Calu3 (cell line): ENCODE measurements at regions not wholly inside any gene's neighbourhood (a gene's known extent, or its start where the extent isn't known, plus 50 kb on each side); places are given as distances from the start of the nearest gene placed in this dataset.

Experiments
- BruUV-seq: library from RNA; stranded (reverse); fragments of 400-500 nt; replicated peaks from 2 replicates; lab custom pipeline; 2021; lab: Mats Ljungman, UMichigan
- CTCF ChIA-PET: fragments of 300-600 bp; sonication (Branson Sonifier 250); formaldehyde crosslinking; loops from one replicate; lab custom pipeline; 2022; ENCODE audit warnings: antibody characterized with exemption; lab: Charles Lee
- DNase-seq: peaks from one replicate; pipeline ENCODE4 v3.0.0; 2022
- H3K27ac Mint-ChIP-seq: one replicate; pipeline ENCODE4 v1.8.0; 2022; ENCODE audit warnings: mixed read lengths; ENCODE audit not compliant: unreplicated experiment
- H3K27me3 Mint-ChIP-seq: one replicate; pipeline ENCODE4 v1.8.0; 2022; ENCODE audit warnings: mixed read lengths; ENCODE audit not compliant: unreplicated experiment
- H3K36me3 Mint-ChIP-seq: one replicate; pipeline ENCODE4 v1.8.0; 2022; ENCODE audit warnings: mild to moderate bottlenecking, moderate library complexity, mixed read lengths; ENCODE audit not compliant: insufficient read depth, unreplicated experiment
- H3K4me1 Mint-ChIP-seq: one replicate; pipeline ENCODE4 v1.8.0; 2022; ENCODE audit warnings: mild to moderate bottlenecking, low read depth, mixed read lengths; ENCODE audit not compliant: unreplicated experiment
- H3K4me3 Mint-ChIP-seq: one replicate; pipeline ENCODE4 v1.8.0; 2022; ENCODE audit warnings: mild to moderate bottlenecking, low read depth, moderate library complexity, mixed read lengths; ENCODE audit not compliant: unreplicated experiment
- H3K9me3 Mint-ChIP-seq: one replicate; pipeline ENCODE4 v1.8.0; 2022; ENCODE audit warnings: low read depth, mixed read lengths; ENCODE audit not compliant: unreplicated experiment
- intact Hi-C: fragments of 100-400 bp; cut with micrococcal nuclease; formaldehyde crosslinking; loops from one replicate; pipeline ENCODE4 v1.10.0; 2022; ENCODE audit not compliant: unreplicated experiment
- TF ChIP-seq, protein P1 (sequence below): fragments of 200-600 bp; IDR thresholded peaks from one replicate; pipeline ENCODE4 v1.8.0; 2022; ENCODE audit warnings: antibody characterized with exemption; ENCODE audit not compliant: unreplicated experiment

GRCh38 chr13:105432438-105432837, 1103.0 kb downstream of the EFNB2 start:
- H3K36me3 Mint-ChIP-seq, result no peaks in the 10 kb centered on the region
- no peaks in the 10 kb centered on the region for H3K27me3 Mint-ChIP-seq
- TF ChIP-seq, protein P1, sequence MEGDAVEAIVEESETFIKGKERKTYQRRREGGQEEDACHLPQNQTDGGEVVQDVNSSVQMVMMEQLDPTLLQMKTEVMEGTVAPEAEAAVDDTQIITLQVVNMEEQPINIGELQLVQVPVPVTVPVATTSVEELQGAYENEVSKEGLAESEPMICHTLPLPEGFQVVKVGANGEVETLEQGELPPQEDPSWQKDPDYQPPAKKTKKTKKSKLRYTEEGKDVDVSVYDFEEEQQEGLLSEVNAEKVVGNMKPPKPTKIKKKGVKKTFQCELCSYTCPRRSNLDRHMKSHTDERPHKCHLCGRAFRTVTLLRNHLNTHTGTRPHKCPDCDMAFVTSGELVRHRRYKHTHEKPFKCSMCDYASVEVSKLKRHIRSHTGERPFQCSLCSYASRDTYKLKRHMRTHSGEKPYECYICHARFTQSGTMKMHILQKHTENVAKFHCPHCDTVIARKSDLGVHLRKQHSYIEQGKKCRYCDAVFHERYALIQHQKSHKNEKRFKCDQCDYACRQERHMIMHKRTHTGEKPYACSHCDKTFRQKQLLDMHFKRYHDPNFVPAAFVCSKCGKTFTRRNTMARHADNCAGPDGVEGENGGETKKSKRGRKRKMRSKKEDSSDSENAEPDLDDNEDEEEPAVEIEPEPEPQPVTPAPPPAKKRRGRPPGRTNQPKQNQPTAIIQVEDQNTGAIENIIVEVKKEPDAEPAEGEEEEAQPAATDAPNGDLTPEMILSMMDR, result no peak
- CTCF ChIA-PET, result no interaction called here
- no peak overlapping the region for H3K4me3 Mint-ChIP-seq
- no peak for DNase-seq
- H3K9me3 Mint-ChIP-seq, result no peaks in the 10 kb centered on the region
- no peaks in the 10 kb centered on the region for H3K4me1 Mint-ChIP-seq
- BruUV-seq, result no TSS peak
- intact Hi-C loops, result no loop called here
- H3K27ac Mint-ChIP-seq, result no peak overlapping the region

- Mint-ChIP-seq H3K4me3 (no peak overlapping the region), H3K27me3 (no peaks in the 10 kb centered on the region), H3K9me3 (no peaks in the 10 kb centered on the region), H3K36me3 (no peaks in the 10 kb centered on the region), H3K27ac (no peak overlapping the region), H3K4me1 (no peaks in the 10 kb centered on the region)
- no peak for DNase-seq
- CTCF ChIA-PET, result no interaction called here
- intact Hi-C loops, result no loop called here
- no TSS peak for BruUV-seq
- TF ChIP-seq, protein P1, result no peak
Observed at GRCh38 chr13:105428811-105429210, 1106.7 kb downstream of the EFNB2 start.

DNA sequence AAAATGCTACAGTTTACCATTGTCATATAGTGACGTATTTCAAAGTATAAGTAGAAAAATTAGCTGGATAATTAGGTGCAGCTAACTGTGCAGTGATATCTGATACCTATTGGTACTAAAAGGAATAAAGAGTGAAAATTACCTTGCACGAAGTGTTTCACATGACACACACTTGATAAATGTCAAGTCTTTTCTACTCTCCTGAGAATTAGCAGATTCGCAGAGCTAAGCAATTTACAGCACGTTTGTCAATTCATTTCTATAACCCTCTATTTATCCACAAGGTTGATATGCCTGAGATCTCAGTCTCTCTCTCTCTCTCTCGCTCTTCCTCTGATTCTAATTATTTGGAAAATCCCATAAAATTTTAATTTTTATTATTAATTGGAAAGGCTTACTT, 1109.0 kb downstream of the EFNB2 start:
- no peaks in the 10 kb centered on the region for H3K36me3 Mint-ChIP-seq
- H3K27me3 Mint-ChIP-seq, result no peaks in the 10 kb centered on the region
- no peak for DNase-seq
- H3K4me3 Mint-ChIP-seq, result no peak overlapping the region
- CTCF ChIA-PET, result no interaction called here
- H3K27ac Mint-ChIP-seq, result no peak overlapping the region
- TF ChIP-seq, protein P1, result no peak
- H3K4me1 Mint-ChIP-seq, result no peaks in the 10 kb centered on the region
- intact Hi-C loops, result no loop called here
- BruUV-seq, result no TSS peak
- H3K9me3 Mint-ChIP-seq, result no peaks in the 10 kb centered on the region

- Mint-ChIP-seq H3K36me3 (no peaks in the 10 kb centered on the region), H3K27ac (no peak overlapping the region), H3K27me3 (no peaks in the 10 kb centered on the region), H3K4me1 (no peaks in the 10 kb centered on the region), H3K4me3 (no peak overlapping the region), H3K9me3 (no peaks in the 10 kb centered on the region)
- TF ChIP-seq, protein P1, result no peak
- intact Hi-C loops, result no loop called here
- DNase-seq, result no peak
- no TSS peak for BruUV-seq
- CTCF ChIA-PET, result no interaction called here
Observed at GRCh38 chr13:105414639-105415038, 1120.8 kb downstream of the EFNB2 start.
